ENCODE measurements at regions not wholly inside any gene's neighbourhood (a gene's known extent, or its start where the extent isn't known, plus 50 kb on each side); places are given as distances from the start of the nearest gene placed in this dataset.

- TF ChIP-seq CTCF (conservative IDR thresholded peaks at IDR 0.05; ENCODE audit: low read depth, low read length) = no peak
- DNase-seq (ENCODE audit: low read depth) = no peak
- H3K4me3 ChIP-seq (ENCODE audit: low read length) = no peak overlapping the region
These were observed 51.6 kb upstream of the NLRP1 start for GRCh38 chr17:5635949-5636348.

- no peak for DNase-seq (ENCODE audit: low read depth)
- no peak overlapping the region for H3K4me3 ChIP-seq (ENCODE audit: low read length)
- TF ChIP-seq CTCF (conservative IDR thresholded peaks at IDR 0.05; ENCODE audit: low read depth, low read length) = no peak
These were observed 54.3 kb upstream of the NLRP1 start for GRCh38 chr17:5638596-5638995.

GRCh38 chr17:5640726-5641125 is 56.4 kb upstream of the NLRP1 start:
- DNase-seq (ENCODE audit: low read depth) = no peak
- no peak overlapping the region for H3K4me3 ChIP-seq (ENCODE audit: low read length)
- no peak for TF ChIP-seq CTCF (conservative IDR thresholded peaks at IDR 0.05; ENCODE audit: low read depth, low read length)

- no peak for TF ChIP-seq CTCF (conservative IDR thresholded peaks at IDR 0.05; ENCODE audit: low read depth, low read length)
- H3K4me3 ChIP-seq (ENCODE audit: low read length) = no peak overlapping the region
- no peak for DNase-seq (ENCODE audit: low read depth)
These were observed 58.4 kb upstream of the NLRP1 start for GRCh38 chr17:5642752-5643151.

- H3K4me3 ChIP-seq (ENCODE audit: low read length) = no peak overlapping the region
- DNase-seq (ENCODE audit: low read depth) = no peak
- TF ChIP-seq CTCF (conservative IDR thresholded peaks at IDR 0.05; ENCODE audit: low read depth, low read length) = no peak
These were observed 59.8 kb upstream of the NLRP1 start for GRCh38 chr17:5644065-5644464.

- no peak for TF ChIP-seq CTCF (conservative IDR thresholded peaks at IDR 0.05; ENCODE audit: low read depth, low read length)
- DNase-seq (ENCODE audit: low read depth) = no peak
- no peak overlapping the region for H3K4me3 ChIP-seq (ENCODE audit: low read length)
These were observed 67.0 kb upstream of the NLRP1 start for GRCh38 chr17:5651348-5651747.

- no peak overlapping the region for H3K4me3 ChIP-seq (ENCODE audit: low read length)
- TF ChIP-seq CTCF (conservative IDR thresholded peaks at IDR 0.05; ENCODE audit: low read depth, low read length) = no peak
- DNase-seq (ENCODE audit: low read depth) = no peak
These were observed 77.3 kb upstream of the NLRP1 start for GRCh38 chr17:5661491-5662125.

All from retinal pigment epithelial cell (primary cell).